ENCODE measurements at regions not wholly inside any gene's neighbourhood (a gene's known extent, or its start where the extent isn't known, plus 50 kb on each side); places are given as distances from the start of the nearest gene placed in this dataset.
"Not testable (repeated sequence)": the region's sequence is repeated elsewhere in the genome, so short reads cannot be mapped to it uniquely, and the experiment has no call there.

- TF ChIP-seq CTCF (IDR thresholded peaks at IDR 0.05; ENCODE audit: unreplicated experiment), result no peak
- intact Hi-C loops (cut with micrococcal nuclease), result no loop called here
- Mint-ChIP-seq H3K27ac (ENCODE audit: low read depth, unreplicated experiment) (no peak overlapping the region), H3K27me3 (ENCODE audit: insufficient read depth, unreplicated experiment) (no peaks in the 10 kb centered on the region), H3K4me1 (ENCODE audit: insufficient read depth, unreplicated experiment) (no peaks in the 10 kb centered on the region), H3K9me3 (ENCODE audit: unreplicated experiment) (peaks cover 10% of the 10 kb centered on the region), H3K4me3 (ENCODE audit: unreplicated experiment) (no peak overlapping the region), H3K36me3 (ENCODE audit: insufficient read depth, unreplicated experiment) (no peaks in the 10 kb centered on the region)
- BruUV-seq (replicated peaks), result no TSS peak
- no peak for DNase-seq (ENCODE audit: unreplicated experiment)
- ChIA-PET CTCF (no interaction called here), POLR2A (no interaction called here)
Observed at GRCh38 chr4:33931026-33931425, 2313.3 kb downstream of the ARAP2 start.

GRCh38 chr4:33940281-33940680 lies 2304.0 kb downstream of the ARAP2 start:
- Mint-ChIP-seq H3K9me3 (ENCODE audit: unreplicated experiment) (no peaks in the 10 kb centered on the region), H3K36me3 (ENCODE audit: insufficient read depth, unreplicated experiment) (no peaks in the 10 kb centered on the region), H3K27ac (ENCODE audit: low read depth, unreplicated experiment) (no peak overlapping the region), H3K4me1 (ENCODE audit: insufficient read depth, unreplicated experiment) (no peaks in the 10 kb centered on the region), H3K4me3 (ENCODE audit: unreplicated experiment) (no peak overlapping the region), H3K27me3 (ENCODE audit: insufficient read depth, unreplicated experiment) (no peaks in the 10 kb centered on the region)
- no TSS peak for BruUV-seq (replicated peaks)
- no peak for TF ChIP-seq CTCF (IDR thresholded peaks at IDR 0.05; ENCODE audit: unreplicated experiment)
- DNase-seq (ENCODE audit: unreplicated experiment), result peak; percentile 9
- ChIA-PET POLR2A (interaction anchor here (0.6 kb wide), 1 partner anchor 14 kb away, joined by 3 read pairs; no protein-coding TSS in a partner anchor), CTCF (no interaction called here)
- intact Hi-C loops (cut with micrococcal nuclease), result no loop called here

GRCh38 chr4:33941854-33942253 lies 2302.5 kb downstream of the ARAP2 start:
- H3K4me1 Mint-ChIP-seq (ENCODE audit: insufficient read depth, unreplicated experiment), result no peaks in the 10 kb centered on the region
- no peaks in the 10 kb centered on the region for H3K9me3 Mint-ChIP-seq (ENCODE audit: unreplicated experiment)
- BruUV-seq (replicated peaks), result no TSS peak
- ChIA-PET POLR2A (no interaction called here), CTCF (no interaction called here)
- intact Hi-C loops (cut with micrococcal nuclease), result no loop called here
- H3K27me3 Mint-ChIP-seq (ENCODE audit: insufficient read depth, unreplicated experiment), result no peaks in the 10 kb centered on the region
- H3K4me3 Mint-ChIP-seq (ENCODE audit: unreplicated experiment), result no peak overlapping the region
- no peaks in the 10 kb centered on the region for H3K36me3 Mint-ChIP-seq (ENCODE audit: insufficient read depth, unreplicated experiment)
- TF ChIP-seq CTCF (IDR thresholded peaks at IDR 0.05; ENCODE audit: unreplicated experiment), result no peak
- peak; percentile 3 for DNase-seq (ENCODE audit: unreplicated experiment)
- H3K27ac Mint-ChIP-seq (ENCODE audit: low read depth, unreplicated experiment), result no peak overlapping the region

- Mint-ChIP-seq H3K4me3 (ENCODE audit: unreplicated experiment) (no peak overlapping the region), H3K27ac (ENCODE audit: low read depth, unreplicated experiment) (no peak overlapping the region), H3K4me1 (ENCODE audit: insufficient read depth, unreplicated experiment) (no peaks in the 10 kb centered on the region), H3K27me3 (ENCODE audit: insufficient read depth, unreplicated experiment) (no peaks in the 10 kb centered on the region), H3K36me3 (ENCODE audit: insufficient read depth, unreplicated experiment) (no peaks in the 10 kb centered on the region), H3K9me3 (ENCODE audit: unreplicated experiment) (no peaks in the 10 kb centered on the region)
- ChIA-PET POLR2A (no interaction called here), CTCF (no interaction called here)
- TF ChIP-seq CTCF (IDR thresholded peaks at IDR 0.05; ENCODE audit: unreplicated experiment), result no peak
- BruUV-seq (replicated peaks), result no TSS peak
- intact Hi-C loops (cut with micrococcal nuclease), result no loop called here
- DNase-seq (ENCODE audit: unreplicated experiment), result no peak
Observed at GRCh38 chr4:33948921-33949320, 2295.4 kb downstream of the ARAP2 start.

GRCh38 chr4:33953848-33954247 lies 2290.5 kb downstream of the ARAP2 start:
- H3K4me3 Mint-ChIP-seq (ENCODE audit: unreplicated experiment); H3K9me3 Mint-ChIP-seq (ENCODE audit: unreplicated experiment); CTCF ChIA-PET; H3K36me3 Mint-ChIP-seq (ENCODE audit: insufficient read depth, unreplicated experiment); H3K27ac Mint-ChIP-seq (ENCODE audit: low read depth, unreplicated experiment); intact Hi-C loops (cut with micrococcal nuclease); DNase-seq (ENCODE audit: unreplicated experiment); H3K27me3 Mint-ChIP-seq (ENCODE audit: insufficient read depth, unreplicated experiment); BruUV-seq (replicated peaks); H3K4me1 Mint-ChIP-seq (ENCODE audit: insufficient read depth, unreplicated experiment): not testable (repeated sequence)
- POLR2A ChIA-PET, result interaction anchor here (0.6 to 0.7 kb wide), 3 partner anchors 14 to 1899 kb away, joined by 3 to 4 read pairs (median 3); no protein-coding TSS in a partner anchor

Measured in MCF 10A (cell line).